B cell (primary cell): ENCODE measurements at regions not wholly inside any gene's neighbourhood (a gene's known extent, or its start where the extent isn't known, plus 50 kb on each side); places are given as distances from the start of the nearest gene placed in this dataset.

Experiments
- CTCF ChIP-seq: fragments of 200-600 bp; IDR thresholded peaks from one replicate; pipeline ENCODE4 v1.8.0; 2022; ENCODE audit warnings: antibody characterized with exemption, mild to moderate bottlenecking
- EZH2 ChIP-seq: IDR thresholded peaks from 2 replicates; pipeline ENCODE4 v1.6.1; 2012; ENCODE audit warnings: borderline replicate concordance, low read depth, mild to moderate bottlenecking, moderate library complexity, low read length; ENCODE audit not compliant: insufficient read depth, poor library complexity, severe bottlenecking

- no peak for TF ChIP-seq EZH2
- no peak for TF ChIP-seq CTCF
These were observed 132.1 kb upstream of the ARL4C start for GRCh38 chr2:234628953-234629352.
